Bronchial epithelial cell (primary cell): ENCODE measurements at regions not wholly inside any gene's neighbourhood (a gene's known extent, or its start where the extent isn't known, plus 50 kb on each side); places are given as distances from the start of the nearest gene placed in this dataset.
"Not testable (repeated sequence)": the region's sequence is repeated elsewhere in the genome, so short reads cannot be mapped to it uniquely, and the experiment has no call there.

Experiments used
- DNase-seq: peaks from one replicate; pipeline ENCODE4 v3.0.0-alpha.2; 2010; ENCODE audit warnings: low read depth
- FAIRE-seq: peaks from 2 replicates; lab custom pipeline; 2011; peaks lifted over from hg19 to GRCh38; lab: Jason Lieb, UNC
- H3K27me3 ChIP-seq: 2 replicates; pipeline ENCODE4 v1.5.1; 2011; ENCODE audit warnings: low read length; ENCODE audit not compliant: control insufficient read depth, insufficient read depth
- H3K36me3 ChIP-seq: 2 replicates; pipeline ENCODE4 v1.5.1; 2011; ENCODE audit warnings: low read length; ENCODE audit not compliant: control insufficient read depth, insufficient read depth
- H3K4me3 ChIP-seq: 2 replicates; pipeline ENCODE4 v1.5.1; 2011; ENCODE audit warnings: mild to moderate bottlenecking, low read depth, low read length, control low read depth
- CTCF ChIP-seq: IDR thresholded peaks from 2 replicates; pipeline ENCODE4 v1.5.1; 2011; ENCODE audit warnings: mild to moderate bottlenecking, moderate library complexity, low read length, control low read depth, inconsistent platforms; ENCODE audit not compliant: insufficient read depth, severe bottlenecking

- FAIRE-seq, H3K36me3 ChIP-seq, H3K4me3 ChIP-seq, H3K27me3 ChIP-seq, DNase-seq: not testable (repeated sequence)
Measured at GRCh38 chr19:34871911-34872310, 54.8 kb upstream of the ZNF30 start.

GRCh38 chr19:34867631-34868030 is 59.1 kb upstream of the ZNF30 start:
- Histone ChIP-seq H3K36me3 (no peaks in the 10 kb centered on the region), H3K4me3 (no peak overlapping the region), H3K27me3 (no peaks in the 10 kb centered on the region)
- no peak for TF ChIP-seq CTCF
- no peak for FAIRE-seq
- no peak for DNase-seq

GRCh38 chr19:34865225-34865624 is 61.5 kb upstream of the ZNF30 start:
- not testable (repeated sequence) for H3K4me3 ChIP-seq, DNase-seq, FAIRE-seq, H3K27me3 ChIP-seq, H3K36me3 ChIP-seq

GRCh38 chr19:34859823-34860736 is 66.6 kb upstream of the ZNF30 start:
- DNase-seq: peak; percentile 24
- H3K36me3 ChIP-seq, H3K27me3 ChIP-seq, FAIRE-seq: not testable (repeated sequence)
- peak overlapping the region; percentile 42 for H3K4me3 ChIP-seq

GRCh38 chr19:34859325-34859724 is 67.4 kb upstream of the ZNF30 start:
- not testable (repeated sequence) for FAIRE-seq, H3K4me3 ChIP-seq, DNase-seq, H3K27me3 ChIP-seq, H3K36me3 ChIP-seq

GRCh38 chr19:34856052-34856451 is 70.7 kb upstream of the ZNF30 start:
- Histone ChIP-seq H3K4me3 (no peak overlapping the region), H3K27me3 (no peaks in the 10 kb centered on the region), H3K36me3 (no peaks in the 10 kb centered on the region)
- FAIRE-seq (no peak), DNase-seq (no peak)
- TF ChIP-seq CTCF: no peak

- no peaks in the 10 kb centered on the region for H3K27me3 ChIP-seq
- H3K4me3 ChIP-seq: no peak overlapping the region
- FAIRE-seq (no peak), DNase-seq (no peak)
- TF ChIP-seq CTCF: no peak
- H3K36me3 ChIP-seq: no peaks in the 10 kb centered on the region
Measured at GRCh38 chr19:34853369-34853768, 73.3 kb upstream of the ZNF30 start.

- Histone ChIP-seq H3K36me3 (no peaks in the 10 kb centered on the region), H3K27me3 (no peaks in the 10 kb centered on the region), H3K4me3 (no peak overlapping the region)
- DNase-seq: no peak
- FAIRE-seq: no peak
- no peak for TF ChIP-seq CTCF
Measured at GRCh38 chr19:34852669-34853068, 74.0 kb upstream of the ZNF30 start.
